ENCODE measurements at regions not wholly inside any gene's neighbourhood (a gene's known extent, or its start where the extent isn't known, plus 50 kb on each side); places are given as distances from the start of the nearest gene placed in this dataset.
"Not testable (repeated sequence)": the region's sequence is repeated elsewhere in the genome, so short reads cannot be mapped to it uniquely, and the experiment has no call there.

GRCh38 chr13:86584301-86584700 is 785.1 kb upstream of the SLITRK6 start:
- DNase-seq = no peak

- no peak for DNase-seq
Measured at GRCh38 chr13:86585835-86586234, 786.6 kb upstream of the SLITRK6 start.

DNA sequence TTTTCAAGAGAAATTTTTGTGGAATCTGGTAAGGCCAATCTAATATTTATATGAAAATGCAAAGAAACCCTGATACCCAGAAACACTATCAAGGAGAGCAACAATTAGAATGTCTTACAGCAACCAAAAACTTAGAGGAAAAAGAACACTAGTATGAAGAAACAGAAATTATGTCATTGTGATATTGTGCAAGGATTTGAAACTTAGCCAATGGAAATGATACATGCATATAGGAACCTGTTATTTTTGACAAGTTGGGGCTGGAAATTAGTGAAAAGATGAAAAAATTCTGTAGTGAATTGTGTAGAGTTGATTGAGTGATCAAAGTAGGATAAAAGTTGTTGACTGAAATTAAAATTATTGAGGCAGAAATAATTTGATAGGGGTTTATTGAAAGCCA is 792.6 kb upstream of the SLITRK6 start:
- DNase-seq = no peak

DNA sequence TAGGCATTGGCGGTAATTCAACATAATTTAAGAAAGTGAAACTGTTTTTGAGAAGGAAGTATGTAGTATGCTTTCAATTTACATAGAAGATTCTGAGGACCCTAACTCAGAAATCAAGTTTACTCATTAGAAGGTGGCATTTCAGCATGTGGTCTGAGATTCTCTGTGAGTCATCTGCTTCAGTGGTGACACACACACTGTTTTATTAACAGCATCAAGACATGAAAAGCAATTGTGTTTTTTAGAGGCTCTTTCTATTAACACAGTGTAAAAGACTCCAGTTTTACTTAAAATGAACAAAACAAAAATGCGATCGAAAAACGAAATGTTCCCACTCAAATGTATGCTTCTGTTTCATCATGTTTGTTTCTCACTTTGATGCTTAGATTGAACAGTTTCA is 802.1 kb upstream of the SLITRK6 start:
- no peak for DNase-seq

DNA sequence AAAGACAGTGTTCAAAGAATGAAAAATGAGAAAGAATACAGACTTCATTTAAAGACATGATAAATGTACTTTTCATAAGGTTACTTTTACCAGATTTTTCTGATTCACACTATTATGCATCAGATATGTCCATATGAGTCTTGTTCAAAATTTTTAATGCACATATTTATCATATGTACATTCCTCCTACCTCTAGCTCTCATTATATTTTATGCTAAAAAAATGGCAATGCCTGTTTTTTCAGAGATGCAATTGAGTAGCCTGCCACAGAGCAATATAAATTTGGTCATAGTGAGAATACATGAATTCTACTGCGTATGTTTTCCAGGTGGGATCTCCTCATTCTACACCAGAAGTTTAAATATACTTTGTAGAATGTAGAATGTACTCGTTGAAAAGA is 807.0 kb upstream of the SLITRK6 start:
- no peak for DNase-seq

DNA sequence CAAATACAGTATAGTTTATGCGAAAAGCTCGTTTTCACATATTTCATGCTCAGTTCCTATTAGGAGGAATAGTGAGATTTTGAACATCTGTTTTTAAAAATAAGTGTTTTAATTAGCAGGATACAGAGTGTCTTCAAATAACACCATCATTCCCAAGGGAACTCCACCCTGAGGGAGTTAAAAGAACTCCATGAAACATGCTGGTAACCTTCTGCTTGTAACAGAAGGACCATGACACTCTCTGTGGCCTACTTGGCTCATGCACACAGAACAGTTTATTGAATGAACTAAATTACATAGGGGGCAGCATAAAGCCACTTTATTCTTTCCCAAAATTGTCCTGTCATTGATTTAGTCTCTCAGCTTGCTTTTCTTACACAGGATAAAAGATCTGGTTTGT is 809.5 kb upstream of the SLITRK6 start:
- DNase-seq = no peak

DNA sequence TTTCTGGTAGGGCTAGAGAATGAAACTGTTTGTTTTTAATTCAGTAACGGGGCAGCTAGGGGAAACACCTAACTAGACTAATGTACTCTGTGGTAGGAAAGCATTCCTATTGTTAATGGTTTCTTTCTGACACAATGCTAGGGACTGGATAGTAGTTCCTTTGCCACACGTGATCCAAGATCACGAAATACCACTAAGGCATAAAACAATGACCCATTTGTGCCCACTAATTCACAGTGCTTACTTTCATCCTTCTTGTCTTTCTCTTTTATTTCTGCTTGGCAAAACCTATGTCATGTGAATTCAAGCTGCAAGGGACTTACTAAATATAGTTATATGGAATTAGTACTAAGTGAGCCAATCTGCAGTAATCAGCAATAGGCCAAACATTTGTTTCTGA is 834.1 kb upstream of the SLITRK6 start:
- no peak for DNase-seq

DNA sequence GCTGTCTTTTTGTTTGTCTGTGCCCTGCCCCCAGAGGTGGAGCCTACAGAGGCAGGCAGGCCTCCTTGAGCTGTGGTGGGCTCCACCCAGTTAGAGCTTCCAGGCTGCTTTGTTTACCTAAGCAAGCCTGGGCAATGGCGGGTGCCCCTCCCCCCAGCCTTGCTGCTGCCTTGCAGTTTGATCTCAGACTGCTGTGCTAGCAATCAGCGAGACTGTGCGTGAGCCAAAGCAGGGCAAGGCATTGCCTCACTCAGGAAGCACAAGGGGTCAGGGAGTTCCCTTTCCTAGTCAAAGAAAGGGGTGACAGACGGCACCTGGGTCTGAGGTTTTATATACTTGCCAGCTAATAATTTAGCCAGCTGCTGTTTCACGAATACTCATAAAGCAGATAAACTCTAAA is 852.0 kb upstream of the SLITRK6 start:
- not testable (repeated sequence) for DNase-seq

- no peak for DNase-seq
Measured at GRCh38 chr13:86653009-86653408, 853.8 kb upstream of the SLITRK6 start.

DNA sequence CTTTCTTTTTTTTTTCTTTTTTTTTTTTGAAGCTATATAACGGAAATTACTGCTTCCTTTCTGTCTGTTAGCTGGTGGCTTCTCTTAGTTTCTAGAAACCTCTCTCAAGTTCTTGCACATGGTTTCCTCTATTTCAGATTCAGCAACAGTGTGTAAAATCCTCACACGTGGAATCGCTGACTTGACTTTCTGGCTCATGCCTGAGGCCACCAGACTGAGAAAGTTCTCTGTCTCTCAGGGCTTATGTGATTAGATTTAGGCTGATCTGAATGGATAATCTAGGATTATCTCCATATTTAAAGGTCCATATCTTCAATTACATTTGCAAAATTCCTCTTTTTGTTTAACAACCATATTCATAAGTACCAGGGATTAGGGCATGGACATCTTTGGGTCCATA is 856.3 kb upstream of the SLITRK6 start:
- no peak for DNase-seq

- DNase-seq = no peak
Measured at GRCh38 chr13:86660090-86660489, 860.9 kb upstream of the SLITRK6 start.

DNA sequence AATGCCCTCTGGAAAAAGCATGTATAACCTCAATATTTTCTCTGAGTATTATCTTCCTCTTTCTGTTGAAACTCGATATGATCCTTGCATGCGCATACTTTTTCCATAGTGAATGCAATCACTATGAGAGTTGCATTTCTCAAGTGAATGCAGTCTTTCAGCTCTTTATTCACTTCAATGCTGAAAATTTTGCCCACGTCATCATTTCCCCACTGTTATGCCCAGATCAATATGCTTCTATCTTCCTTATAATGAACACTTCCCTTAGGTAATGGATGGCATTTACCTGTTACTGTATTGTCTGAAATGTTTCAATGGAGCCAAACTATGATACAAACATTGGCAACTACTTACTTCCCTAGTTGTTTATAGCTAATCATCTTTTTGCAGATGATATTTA is 866.6 kb upstream of the SLITRK6 start:
- DNase-seq = no peak

DNA sequence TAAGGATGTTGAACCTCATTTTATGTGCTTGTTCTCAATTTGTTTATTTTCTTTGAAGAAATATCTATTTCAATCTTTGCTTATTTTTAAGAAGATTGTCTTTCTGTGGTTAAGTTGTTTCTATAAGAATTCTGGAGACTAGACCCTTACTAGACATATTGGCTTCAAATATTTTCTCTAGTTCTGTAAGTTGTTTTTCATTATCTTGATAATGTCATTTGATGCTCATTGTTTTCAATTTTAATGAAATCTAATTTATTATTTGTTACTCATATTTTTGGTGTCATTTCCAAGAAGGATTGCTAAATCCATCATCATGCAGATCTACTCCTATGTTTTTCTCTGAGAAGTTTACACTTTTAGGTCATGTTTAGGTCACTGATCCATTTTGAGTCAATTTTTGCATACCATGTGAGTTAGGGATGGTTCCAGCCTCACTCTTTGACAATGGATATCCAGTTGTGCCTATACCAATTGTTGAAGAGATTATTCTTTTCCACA is 874.8 kb upstream of the SLITRK6 start:
- no peak for DNase-seq

- DNase-seq = no peak
Measured at GRCh38 chr13:86681223-86681622, 882.0 kb upstream of the SLITRK6 start.

DNA sequence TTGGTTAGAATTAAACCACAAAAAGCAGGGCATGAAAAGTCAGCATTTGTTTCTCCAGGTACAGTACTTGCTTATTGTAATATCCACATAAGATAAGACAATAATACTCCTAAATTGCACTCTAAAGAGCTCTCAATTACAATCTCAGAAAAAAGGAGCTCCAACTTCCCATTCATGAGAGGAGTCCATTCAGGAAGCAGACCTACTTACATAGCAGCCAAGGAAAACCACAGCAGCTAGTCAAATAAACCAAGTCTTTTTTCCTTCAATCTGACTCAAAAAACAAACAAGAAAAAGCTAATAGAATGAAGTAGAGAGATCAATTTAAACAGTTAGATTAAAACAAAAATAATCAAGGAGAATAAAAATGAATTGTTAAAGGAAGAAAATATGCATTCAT is 885.2 kb upstream of the SLITRK6 start:
- DNase-seq = no peak

DNA sequence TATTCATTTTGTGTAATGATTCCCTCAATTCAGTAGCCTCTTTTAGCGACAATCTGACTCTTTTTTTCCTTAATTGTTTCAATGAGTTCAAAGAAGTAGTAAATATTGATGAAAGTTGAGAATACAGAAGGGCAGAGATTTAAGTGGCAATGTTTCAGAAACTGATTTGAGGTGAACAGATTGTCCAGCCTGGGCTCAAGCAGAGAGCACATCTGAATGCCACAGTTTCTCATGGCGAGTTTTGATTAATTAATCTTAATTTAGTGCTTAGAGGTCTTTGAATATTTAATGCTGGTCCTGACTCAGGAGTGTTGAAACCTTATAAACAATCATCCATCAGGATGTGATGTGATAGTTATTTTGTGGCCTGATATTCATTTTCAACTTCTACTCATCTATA is 890.7 kb upstream of the SLITRK6 start:
- no peak for DNase-seq

DNA sequence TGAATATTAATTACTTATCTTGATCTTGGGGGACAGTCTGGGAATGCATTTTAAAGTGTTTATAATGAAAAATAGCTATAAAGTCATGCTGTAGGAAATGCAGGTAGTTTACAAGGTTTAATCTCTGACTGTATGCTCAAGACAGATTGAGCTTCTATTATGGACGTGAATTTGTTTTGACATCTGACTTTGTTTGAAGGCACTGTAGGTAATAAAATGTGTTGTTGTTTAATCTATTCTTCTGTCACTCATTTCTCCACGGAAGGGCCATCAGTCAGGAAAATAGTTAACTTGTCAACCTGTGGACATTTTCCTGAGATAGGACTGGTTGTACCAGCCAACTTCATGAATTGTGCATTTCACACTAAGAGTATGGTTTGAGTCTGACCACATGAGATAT is 893.1 kb upstream of the SLITRK6 start:
- no peak for DNase-seq

DNA sequence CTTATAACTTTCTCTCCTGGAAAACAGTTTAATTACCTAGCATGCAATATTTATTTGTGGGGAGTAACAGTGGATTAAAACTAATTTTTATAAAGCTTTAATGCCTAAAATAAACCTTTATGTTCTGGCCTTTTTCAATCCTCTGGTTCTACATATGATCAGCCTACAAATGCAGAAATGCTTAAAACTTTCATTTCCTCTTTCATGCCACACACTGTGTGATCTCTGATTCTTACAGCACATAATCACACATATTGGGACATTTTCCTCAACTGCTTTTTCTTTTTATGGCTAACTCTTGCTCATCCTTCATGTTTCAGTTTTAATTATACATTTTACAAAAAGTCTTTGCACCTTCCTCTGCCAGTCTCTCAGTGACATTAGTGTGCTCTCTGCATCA is 910.8 kb upstream of the SLITRK6 start:
- DNase-seq = no peak

GRCh38 chr13:86710896-86711295 is 911.7 kb upstream of the SLITRK6 start:
- DNase-seq = no peak

- DNase-seq = no peak
Measured at GRCh38 chr13:86714495-86714894, 915.3 kb upstream of the SLITRK6 start.

DNA sequence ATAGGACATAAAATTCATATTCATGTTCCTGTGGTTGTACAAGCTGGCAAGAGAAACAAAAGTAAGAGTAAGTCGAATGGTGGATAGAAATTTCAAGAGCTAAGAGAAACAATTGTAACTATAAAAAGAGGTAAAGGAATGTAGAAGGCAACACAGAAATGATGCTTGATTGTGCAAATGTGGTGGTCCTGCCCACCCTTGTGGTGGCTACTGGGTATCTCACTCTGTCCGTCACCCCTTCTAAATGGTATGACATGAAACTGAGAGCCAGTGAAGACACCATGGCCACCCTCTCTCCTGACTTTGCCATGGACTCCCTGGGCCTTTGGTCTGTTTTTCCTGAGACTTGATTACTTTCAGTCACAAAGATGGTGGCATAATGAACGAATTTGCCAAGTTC is 925.9 kb upstream of the SLITRK6 start:
- no peak for DNase-seq

- DNase-seq = no peak
Measured at GRCh38 chr13:86729206-86729605, 930.0 kb upstream of the SLITRK6 start.

DNA sequence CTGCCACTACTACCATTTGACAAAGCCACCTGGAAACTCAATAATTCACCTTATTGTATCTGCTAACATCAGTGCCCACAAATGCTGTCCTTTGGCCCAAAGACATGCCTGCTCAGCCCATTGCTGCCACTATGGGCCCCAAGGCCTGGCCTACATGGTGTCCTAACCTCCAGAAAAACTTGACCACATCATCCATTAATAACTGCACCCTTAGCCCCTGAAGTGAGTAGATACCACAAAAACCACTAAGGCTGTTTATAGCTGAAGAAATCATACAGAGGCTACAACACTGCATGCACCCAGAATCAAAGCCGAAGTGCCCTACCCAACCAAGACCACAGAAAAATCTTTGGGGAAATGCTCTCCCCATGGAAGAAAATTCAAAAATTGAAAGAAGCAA is 932.8 kb upstream of the SLITRK6 start:
- no peak for DNase-seq

DNA sequence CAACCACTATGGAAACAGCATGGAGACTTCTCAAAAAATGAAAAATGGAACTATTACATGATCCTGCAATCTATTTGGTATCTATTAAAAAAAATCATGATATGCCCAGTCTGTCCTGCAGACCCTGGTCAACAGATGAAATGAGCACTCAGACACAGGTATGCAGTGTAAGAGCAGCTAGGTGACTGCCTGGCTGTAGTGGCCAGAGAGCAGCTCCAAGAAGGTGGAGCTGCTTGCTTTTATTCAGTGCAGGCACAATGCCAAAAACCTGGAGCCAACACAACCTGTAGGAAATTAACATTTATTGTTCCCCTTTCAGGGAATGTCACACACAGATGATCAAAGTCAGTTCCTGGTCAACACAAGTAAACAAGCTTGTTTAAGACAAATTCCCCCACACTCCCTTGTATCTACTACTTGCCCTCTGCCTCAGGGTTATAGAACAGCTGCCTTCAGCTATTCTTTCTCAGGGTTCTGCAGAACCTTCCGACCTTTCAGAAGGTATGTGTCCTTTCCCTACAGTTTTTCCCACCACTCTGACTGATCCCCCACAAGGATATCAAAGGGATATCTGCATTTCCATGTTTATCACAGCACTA is 933.7 kb upstream of the SLITRK5 start:
- no peak for DNase-seq

- DNase-seq = no peak
Measured at GRCh38 chr13:86741762-86742285, 929.3 kb upstream of the SLITRK5 start.

Data from midbrain (tissue), 1 donor.